Amygdala (tissue), 56 donors: ENCODE measurements at regions not wholly inside any gene's neighbourhood (a gene's known extent, or its start where the extent isn't known, plus 50 kb on each side); places are given as distances from the start of the nearest gene placed in this dataset.

Source experiments
- DNase-seq, 56 donors: peaks; one replicate each; lab custom pipeline; 2025; lab: John Stamatoyannopoulos, UW

- no peak for DNase-seq
Observed at GRCh38 chr3:178367817-178368617, 168.2 kb upstream of the KCNMB2 start.

- DNase-seq = no peak
Observed at GRCh38 chr3:178369006-178369405, 167.2 kb upstream of the KCNMB2 start.

GRCh38 chr3:178369811-178370210 lies 166.4 kb upstream of the KCNMB2 start:
- no peak for DNase-seq

GRCh38 chr3:178370387-178370786 lies 165.8 kb upstream of the KCNMB2 start:
- no peak for DNase-seq

GRCh38 chr3:178381555-178381954 lies 154.7 kb upstream of the KCNMB2 start:
- DNase-seq = no peak

GRCh38 chr3:178381971-178382448 lies 154.2 kb upstream of the KCNMB2 start:
- no peak for DNase-seq

- DNase-seq = no peak
Observed at GRCh38 chr3:178382449-178383061, 153.7 kb upstream of the KCNMB2 start.

GRCh38 chr3:178384321-178385230 lies 151.7 kb upstream of the KCNMB2 start:
- peak in 1 of 56 donors; percentile 1 for DNase-seq

- peak in 19 of 56 donors; percentile 0 to 66 (median 5) for DNase-seq
Observed at GRCh38 chr3:178385280-178385952, 150.8 kb upstream of the KCNMB2 start.

GRCh38 chr3:178386401-178386800 lies 149.8 kb upstream of the KCNMB2 start:
- DNase-seq = no peak

GRCh38 chr3:178386880-178387279 lies 149.4 kb upstream of the KCNMB2 start:
- no peak for DNase-seq

GRCh38 chr3:178388473-178388872 lies 147.8 kb upstream of the KCNMB2 start:
- no peak for DNase-seq

GRCh38 chr3:178389258-178389657 lies 147.0 kb upstream of the KCNMB2 start:
- no peak for DNase-seq

- DNase-seq = peak in 1 of 56 donors; percentile 5
Observed at GRCh38 chr3:178392511-178392926, 143.7 kb upstream of the KCNMB2 start.

- no peak for DNase-seq
Observed at GRCh38 chr3:178393146-178393545, 143.1 kb upstream of the KCNMB2 start.

- DNase-seq = no peak
Observed at GRCh38 chr3:178393824-178394223, 142.4 kb upstream of the KCNMB2 start.

- DNase-seq = no peak
Observed at GRCh38 chr3:178396318-178396717, 139.9 kb upstream of the KCNMB2 start.

GRCh38 chr3:178397202-178397601 lies 139.0 kb upstream of the KCNMB2 start:
- no peak for DNase-seq

GRCh38 chr3:178397836-178398235 lies 138.4 kb upstream of the KCNMB2 start:
- DNase-seq = no peak

GRCh38 chr3:178404961-178405360 lies 131.3 kb upstream of the KCNMB2 start:
- no peak for DNase-seq
